ENCODE measurements at regions not wholly inside any gene's neighbourhood (a gene's known extent, or its start where the extent isn't known, plus 50 kb on each side); places are given as distances from the start of the nearest gene placed in this dataset.

- H3K27ac ChIP-seq (ENCODE audit: low read depth, low read length): no peak overlapping the region
- peaks cover 0 to 1% of the 10 kb centered on the region in 2 experiments for H4K20me1 ChIP-seq (replicated peaks in 1 of 2; ENCODE audit: control insufficient read depth in 1 of 2, insufficient read depth in 2 of 2, low read length in 2 of 2)
- no peak overlapping the region for H2BK12ac ChIP-seq (ENCODE audit: low read depth, low read length)
- CTCF ChIA-PET (ENCODE audit: partially characterized antibody): interaction anchor here (0.6 to 3.5 kb wide), 11 partner anchors 10 to 603 kb away, joined by 3 to 11 read pairs (median 3); no protein-coding TSS in a partner anchor
- H3K18ac ChIP-seq (ENCODE audit: extremely low read depth, low read length): no peak overlapping the region
- H2BK20ac ChIP-seq (ENCODE audit: low read length): no peak overlapping the region
- H4K8ac ChIP-seq (ENCODE audit: extremely low read depth, insufficient read depth, low read length): no peak overlapping the region
- H3K27me3 ChIP-seq (replicated peaks in 1 of 4; ENCODE audit: control insufficient read depth in 3 of 4, extremely low read depth in 1 of 4, insufficient read depth in 3 of 4, low read length in 3 of 4): peaks cover 0 to 1% (median 0%) of the 10 kb centered on the region in 4 experiments; a peak in 1 of 7 replicates
- no peak overlapping the region for H3K4me3 ChIP-seq (ENCODE audit: extremely low read depth in 1 of 4, insufficient read depth in 2 of 4, low read depth in 3 of 4, low read length in 4 of 4)
- peaks cover 0 to 14% (median 0%) of the 10 kb centered on the region in 4 experiments; a peak in 2 of 7 replicates for H3K4me1 ChIP-seq (replicated peaks in 1 of 4; ENCODE audit: control insufficient read depth in 3 of 4, insufficient read depth in 4 of 4, low read length in 3 of 4)
- no peak overlapping the region for H2BK5ac ChIP-seq (ENCODE audit: low read depth, low read length)
- H3K9me3 ChIP-seq (ENCODE audit: insufficient read depth in 2 of 2, low read depth in 1 of 2, low read length in 1 of 2): no peaks in the 10 kb centered on the region
- no peak overlapping the region for H2BK120ac ChIP-seq (replicated peaks; ENCODE audit: low read depth, low read length)
- H3K4me2 ChIP-seq (ENCODE audit: insufficient read depth in 1 of 2, low read depth in 2 of 2, low read length in 2 of 2): no peak overlapping the region; a peak in 1 of 4 replicates
- H3K14ac ChIP-seq (ENCODE audit: insufficient read length): no peak overlapping the region
- H3K4ac ChIP-seq (replicated peaks; ENCODE audit: insufficient read length, low read depth, low read length): no peak overlapping the region
- no peaks in the 10 kb centered on the region for H3K36me3 ChIP-seq (ENCODE audit: control insufficient read depth in 2 of 4, insufficient read depth in 4 of 4, low read length in 3 of 4)
- H2BK15ac ChIP-seq (ENCODE audit: low read length): no peak overlapping the region
- no peak overlapping the region for H3K56ac ChIP-seq (replicated peaks; ENCODE audit: insufficient read length, low read depth, low read length)
- H3K9ac ChIP-seq (replicated peaks in 1 of 4; ENCODE audit: extremely low read depth in 1 of 4, low read depth in 3 of 4, low read length in 3 of 4): no peak overlapping the region
- H3K79me1 ChIP-seq (ENCODE audit: low read depth, low read length): no peaks in the 10 kb centered on the region; the same call in 1 of the 2 replicates
- H4K5ac ChIP-seq (ENCODE audit: insufficient read length, low read depth, low read length): no peak overlapping the region
- H3K23me2 ChIP-seq (ENCODE audit: low read depth, low read length): no peaks in the 10 kb centered on the region; the same call in 1 of the 2 replicates
- H2AFZ ChIP-seq (ENCODE audit: low read length): no peak overlapping the region
- H3K23ac ChIP-seq (ENCODE audit: insufficient read length): no peak overlapping the region
- WGBS, 2 experiments (ENCODE audit: extremely low coverage in 1 of 2, insufficient coverage in 1 of 2, insufficient read length in 1 of 2, insufficient replicate concordance in 2 of 2, low coverage in 1 of 2, low lambda C conversion rate in 2 of 2, missing lambda C conversion rate in 1 of 2): 68% methylated on average over 1 of the region's 1 CpG; no CpG with 5 or more reads in 1 of the 2 experiments
- POLR2A ChIA-PET (ENCODE audit: partially characterized antibody): no interaction called here
- H3K79me2 ChIP-seq (ENCODE audit: control insufficient read depth in 1 of 2, insufficient read depth in 2 of 2, low read length in 2 of 2): peaks cover 0 to 92% of the 10 kb centered on the region in 2 experiments; a peak in 3 of 4 replicates
- H4K91ac ChIP-seq (replicated peaks; ENCODE audit: insufficient read length, low read length): no peak overlapping the region
- H2AK5ac ChIP-seq (ENCODE audit: low read depth, low read length): no peak overlapping the region
- TF ChIP-seq TBP (IDR thresholded peaks at IDR 0.05; ENCODE audit: low read depth, low read length) (no peak), RAD21 (IDR thresholded peaks at IDR 0.05 in 1 of 2, conservative IDR thresholded peaks at IDR 0.05 in 1 of 2; ENCODE audit: low read depth in 2 of 2, low read length in 2 of 2) (peak; percentile 48)
- TF ChIP-seq, protein P1, sequence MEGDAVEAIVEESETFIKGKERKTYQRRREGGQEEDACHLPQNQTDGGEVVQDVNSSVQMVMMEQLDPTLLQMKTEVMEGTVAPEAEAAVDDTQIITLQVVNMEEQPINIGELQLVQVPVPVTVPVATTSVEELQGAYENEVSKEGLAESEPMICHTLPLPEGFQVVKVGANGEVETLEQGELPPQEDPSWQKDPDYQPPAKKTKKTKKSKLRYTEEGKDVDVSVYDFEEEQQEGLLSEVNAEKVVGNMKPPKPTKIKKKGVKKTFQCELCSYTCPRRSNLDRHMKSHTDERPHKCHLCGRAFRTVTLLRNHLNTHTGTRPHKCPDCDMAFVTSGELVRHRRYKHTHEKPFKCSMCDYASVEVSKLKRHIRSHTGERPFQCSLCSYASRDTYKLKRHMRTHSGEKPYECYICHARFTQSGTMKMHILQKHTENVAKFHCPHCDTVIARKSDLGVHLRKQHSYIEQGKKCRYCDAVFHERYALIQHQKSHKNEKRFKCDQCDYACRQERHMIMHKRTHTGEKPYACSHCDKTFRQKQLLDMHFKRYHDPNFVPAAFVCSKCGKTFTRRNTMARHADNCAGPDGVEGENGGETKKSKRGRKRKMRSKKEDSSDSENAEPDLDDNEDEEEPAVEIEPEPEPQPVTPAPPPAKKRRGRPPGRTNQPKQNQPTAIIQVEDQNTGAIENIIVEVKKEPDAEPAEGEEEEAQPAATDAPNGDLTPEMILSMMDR (IDR thresholded peaks at IDR 0.05; ENCODE audit: control extremely low read depth in 1 of 3, insufficient read depth in 1 of 3, low read depth in 1 of 3, low read length in 3 of 3): peak in 1 of 3 experiments; percentile 36; a peak in 2 of 4 replicates
- FAIRE-seq (peak; percentile 68), DNase-seq (ENCODE audit: low read depth in 1 of 2, low spot score in 2 of 2) (no peak)
These were observed 454.5 kb downstream of the XIRP2 start for GRCh38 chr2:167342769-167343168.
